Left ventricle myocardium inferior (tissue), 1 donor: ENCODE measurements at regions not wholly inside any gene's neighbourhood (a gene's known extent, or its start where the extent isn't known, plus 50 kb on each side); places are given as distances from the start of the nearest gene placed in this dataset.

Experiments
- DNase-seq: peaks from one replicate; pipeline ENCODE4 v3.0.0-alpha.2; 2020
- H3K27ac ChIP-seq: fragments of 200-600 bp; replicated peaks from 2 replicates; pipeline ENCODE4 v1.8.0; 2021
- H3K27me3 ChIP-seq: fragments of 200-600 bp; 2 replicates; pipeline ENCODE4 v1.8.0; 2021; ENCODE audit warnings: low read depth
- H3K36me3 ChIP-seq: fragments of 200-600 bp; 2 replicates; pipeline ENCODE4 v1.8.0; 2021
- H3K4me1 ChIP-seq: fragments of 200-600 bp; 2 replicates; pipeline ENCODE4 v1.8.0; 2021
- H3K4me3 ChIP-seq: fragments of 200-600 bp; 2 replicates; pipeline ENCODE4 v1.8.0; 2021; ENCODE audit warnings: mild to moderate bottlenecking, moderate library complexity
- H3K9me3 ChIP-seq: fragments of 200-600 bp; replicated peaks from 2 replicates; pipeline ENCODE4 v1.8.0; 2021
- CTCF ChIP-seq: fragments of 200-600 bp; IDR thresholded peaks from 2 replicates; pipeline ENCODE4 v1.8.0; 2021; ENCODE audit warnings: antibody characterized with exemption, mild to moderate bottlenecking, borderline replicate concordance
- intact Hi-C: fragments of 100-400 bp; cut with micrococcal nuclease; formaldehyde crosslinking; loops from one replicate; pipeline ENCODE4 v1.11.0; 2022
- donor health status: DM: no; HTN: yes; CAD: no; lungs with severe emphysema.

- peak; percentile 78 for DNase-seq
- H3K4me3 ChIP-seq = peak overlapping the region; percentile 30
- H3K4me1 ChIP-seq = peaks cover 33% of the 10 kb centered on the region
- H3K9me3 ChIP-seq = no peaks in the 10 kb centered on the region
- H3K27me3 ChIP-seq = no peaks in the 10 kb centered on the region
- intact Hi-C loops = no loop called here
- H3K36me3 ChIP-seq = no peaks in the 10 kb centered on the region
- no peak for TF ChIP-seq CTCF
- peak overlapping the region; percentile 69 for H3K27ac ChIP-seq
Observed at GRCh38 chr11:47917599-47918369, 62.6 kb upstream of the PTPRJ start.

- intact Hi-C loops = no loop called here
- peak; percentile 61 for DNase-seq
- H3K4me1 ChIP-seq = peaks cover 33% of the 10 kb centered on the region
- no peak overlapping the region for H3K4me3 ChIP-seq
- peak overlapping the region; percentile 69 for H3K27ac ChIP-seq
- H3K9me3 ChIP-seq = no peaks in the 10 kb centered on the region
- no peak for TF ChIP-seq CTCF
- no peaks in the 10 kb centered on the region for H3K27me3 ChIP-seq
- no peaks in the 10 kb centered on the region for H3K36me3 ChIP-seq
Observed at GRCh38 chr11:47916361-47916841, 64.0 kb upstream of the PTPRJ start.

GRCh38 chr11:47915783-47916182 lies 64.6 kb upstream of the PTPRJ start:
- no peaks in the 10 kb centered on the region for H3K27me3 ChIP-seq
- H3K9me3 ChIP-seq = no peaks in the 10 kb centered on the region
- no peaks in the 10 kb centered on the region for H3K36me3 ChIP-seq
- H3K4me1 ChIP-seq = peaks cover 33% of the 10 kb centered on the region
- DNase-seq = no peak
- peak overlapping the region; percentile 69 for H3K27ac ChIP-seq
- no peak for TF ChIP-seq CTCF
- no peak overlapping the region for H3K4me3 ChIP-seq
- intact Hi-C loops = no loop called here

- no peak for DNase-seq
- intact Hi-C loops = no loop called here
- no peak for TF ChIP-seq CTCF
- Histone ChIP-seq H3K27ac (peak overlapping the region; percentile 69), H3K27me3 (no peaks in the 10 kb centered on the region), H3K9me3 (no peaks in the 10 kb centered on the region), H3K4me3 (no peak overlapping the region), H3K36me3 (no peaks in the 10 kb centered on the region), H3K4me1 (peaks cover 33% of the 10 kb centered on the region)
Observed at GRCh38 chr11:47915374-47915773, 65.0 kb upstream of the PTPRJ start.

GRCh38 chr11:47914743-47915142 lies 65.6 kb upstream of the PTPRJ start:
- H3K4me1 ChIP-seq = peaks cover 33% of the 10 kb centered on the region

More at GRCh38 chr11:47914743-47915142, 65.6 kb upstream of the PTPRJ start:
- H3K36me3 ChIP-seq = no peaks in the 10 kb centered on the region
- no peaks in the 10 kb centered on the region for H3K9me3 ChIP-seq
- H3K27me3 ChIP-seq = no peaks in the 10 kb centered on the region
- no peak for TF ChIP-seq CTCF
- no peak overlapping the region for H3K4me3 ChIP-seq
- no peak for DNase-seq
- H3K27ac ChIP-seq = no peak overlapping the region
- intact Hi-C loops = no loop called here
